Activated CD8-positive, alpha-beta memory T cell treated with anti-CD3 and anti-CD28 coated beads, Interleukin-2, amount 50 U/mL, for 48 hours (primary cell): ENCODE measurements at regions not wholly inside any gene's neighbourhood (a gene's known extent, or its start where the extent isn't known, plus 50 kb on each side); places are given as distances from the start of the nearest gene placed in this dataset.
"Not testable (repeated sequence)": the region's sequence is repeated elsewhere in the genome, so short reads cannot be mapped to it uniquely, and the experiment has no call there.

Experiments
- DNase-seq: peaks from one replicate; pipeline ENCODE4 v3.0.0-alpha.2; 2020

GRCh38 chr18:70961939-70962338, 673.1 kb downstream of the SOCS6 start:
- no peak for DNase-seq

GRCh38 chr18:70956554-70956953, 667.7 kb downstream of the SOCS6 start:
- no peak for DNase-seq

DNA sequence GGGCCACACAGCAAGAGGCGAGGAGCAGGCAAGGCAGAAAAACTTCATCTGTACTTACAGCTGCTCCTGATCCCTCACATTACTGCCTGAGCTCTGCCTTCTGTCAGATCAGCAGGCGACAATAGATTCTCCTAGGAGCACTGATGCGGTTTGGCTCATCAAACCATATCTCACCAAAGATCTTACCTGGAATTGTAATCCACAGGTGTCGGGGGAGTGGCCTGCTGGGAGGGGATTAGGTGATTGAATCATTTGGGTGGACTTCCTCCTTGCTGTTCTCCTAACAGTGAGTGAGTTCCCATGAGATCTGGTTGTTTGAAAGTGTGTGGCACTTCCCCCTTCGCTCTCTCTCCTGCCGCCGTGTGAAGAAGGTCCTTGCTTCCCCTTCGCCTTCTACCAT, 647.3 kb downstream of the SOCS6 start:
- DNase-seq = no peak

DNA sequence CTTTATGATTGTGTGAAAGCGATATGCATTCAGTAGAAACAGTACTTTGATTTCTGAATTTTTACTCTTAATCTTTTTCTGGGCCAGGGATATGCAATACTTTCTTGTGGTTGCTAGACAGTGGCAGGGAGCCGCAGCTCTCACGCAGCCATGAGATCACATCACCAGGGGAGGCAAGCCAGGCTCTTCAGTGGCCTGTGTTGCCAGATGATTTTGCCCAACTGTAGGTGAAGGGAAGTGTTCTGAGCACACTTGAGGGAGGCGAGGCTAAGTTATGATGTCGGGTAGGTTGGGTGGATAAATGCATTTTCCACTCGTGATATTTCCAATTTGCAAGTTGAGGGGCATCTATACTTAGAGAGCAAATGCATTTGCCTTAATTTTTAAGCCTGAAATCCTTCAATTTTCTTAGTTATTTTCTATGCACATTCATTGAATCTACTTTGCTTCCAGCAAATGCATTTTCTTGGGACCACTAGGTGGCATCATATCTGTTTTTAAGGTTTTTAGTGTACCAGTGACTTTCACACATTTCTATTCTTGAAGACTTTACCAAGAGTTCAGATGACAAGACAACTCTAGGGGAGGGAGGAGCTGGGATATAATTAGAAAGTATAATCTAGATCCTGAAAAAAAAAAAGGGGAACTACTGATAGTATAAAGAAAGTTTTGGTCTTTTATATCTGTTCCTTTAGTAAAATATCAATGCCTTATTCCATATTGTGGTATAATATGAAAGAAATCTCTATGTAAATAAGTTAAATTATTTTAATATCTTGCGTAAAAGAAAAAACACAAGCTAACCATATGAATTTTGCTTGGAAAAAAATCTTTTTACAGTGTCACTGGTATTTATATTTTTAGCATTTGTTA, 643.3 kb downstream of the SOCS6 start:
- no peak for DNase-seq

DNA sequence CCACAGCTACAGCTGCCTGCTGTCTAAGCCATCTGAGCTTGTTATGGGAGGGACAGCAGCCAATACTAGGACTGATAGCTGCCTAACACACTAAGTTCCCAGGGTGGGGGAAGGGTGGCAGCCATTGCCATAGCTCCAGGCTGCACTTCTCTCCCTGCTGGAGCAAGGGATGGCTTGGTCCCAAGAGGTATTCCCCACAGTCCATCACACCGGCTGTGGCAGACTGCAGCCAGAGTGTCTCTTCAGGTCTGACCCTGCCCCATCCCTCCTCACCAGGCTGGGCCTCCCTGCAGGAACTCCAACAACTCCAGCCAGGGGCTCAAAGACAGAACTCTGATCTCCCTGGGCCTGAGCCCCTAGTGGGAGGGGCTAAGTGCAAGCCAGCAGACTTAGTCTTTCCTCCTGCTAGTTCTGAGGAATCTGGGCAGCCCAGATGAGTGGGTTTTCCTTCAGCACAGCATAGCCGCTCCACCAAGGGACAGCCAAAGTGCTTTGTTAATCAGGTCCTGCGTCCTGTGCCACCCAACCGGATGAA, 632.1 kb downstream of the SOCS6 start:
- no peak for DNase-seq

GRCh38 chr18:70907673-70908072, 618.8 kb downstream of the SOCS6 start:
- no peak for DNase-seq

GRCh38 chr18:70892381-70892780, 603.5 kb downstream of the SOCS6 start:
- no peak for DNase-seq

DNA sequence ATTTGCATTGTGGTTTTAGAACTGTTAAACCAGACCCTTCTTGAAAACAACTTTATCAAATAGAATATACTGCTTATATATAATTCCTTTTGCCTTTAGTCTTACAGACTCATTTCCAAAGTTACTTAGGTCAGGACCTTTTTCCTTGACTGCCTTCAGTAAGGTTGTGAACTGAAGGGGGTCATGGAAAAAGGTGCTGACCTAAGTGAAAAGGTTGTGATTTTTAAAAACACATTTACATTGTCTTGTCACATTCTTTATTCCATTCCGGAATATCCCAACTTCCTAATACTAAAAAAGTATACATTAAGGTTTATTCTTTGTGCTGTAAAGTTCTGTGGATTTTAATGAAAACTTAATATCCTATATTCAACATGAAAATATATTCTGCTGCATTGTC, 581.4 kb downstream of the SOCS6 start:
- no peak for DNase-seq

- DNase-seq = no peak
Measured at GRCh38 chr18:70848329-70848728, 559.5 kb downstream of the SOCS6 start.

DNA sequence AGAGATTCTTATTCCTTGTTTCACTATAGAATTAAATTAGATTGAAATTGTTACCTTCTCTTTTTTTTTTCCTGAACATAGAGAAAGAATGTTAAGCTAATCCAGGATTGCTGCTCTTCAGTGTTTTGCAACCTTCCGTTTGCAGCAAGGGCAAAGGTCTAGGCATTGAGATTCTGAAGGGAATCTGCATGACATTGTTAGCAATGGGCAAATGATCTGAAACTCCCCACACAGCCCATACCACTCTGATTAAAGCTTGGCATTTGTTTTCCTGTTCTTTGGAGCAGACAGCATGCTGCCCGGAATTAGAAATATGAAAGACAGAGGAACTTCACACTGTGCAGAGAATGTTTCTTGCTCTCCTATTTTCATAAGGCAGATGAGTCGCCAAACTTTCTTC, 551.8 kb downstream of the SOCS6 start:
- no peak for DNase-seq

- no peak for DNase-seq
Measured at GRCh38 chr18:70827632-70828031, 538.8 kb downstream of the SOCS6 start.

DNA sequence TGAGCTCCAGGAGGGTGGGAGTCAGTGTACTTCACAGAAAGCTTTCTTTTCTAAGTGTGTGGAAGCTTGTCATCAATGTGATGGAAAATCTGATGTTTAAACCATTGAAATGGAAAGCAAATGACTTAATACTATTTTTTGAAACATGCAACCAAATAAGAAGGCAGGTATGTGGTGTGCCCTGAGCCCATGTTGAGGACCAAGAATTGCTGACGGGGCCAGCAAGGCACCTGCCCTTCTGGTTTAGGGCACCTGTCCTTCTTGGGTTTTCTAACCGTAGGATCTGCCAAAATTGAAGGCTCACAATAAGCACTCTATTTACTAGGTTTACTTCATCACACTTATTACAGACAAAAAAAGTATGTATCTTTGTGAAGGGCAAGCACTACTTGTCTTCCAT, 537.7 kb downstream of the SOCS6 start:
- no peak for DNase-seq

DNA sequence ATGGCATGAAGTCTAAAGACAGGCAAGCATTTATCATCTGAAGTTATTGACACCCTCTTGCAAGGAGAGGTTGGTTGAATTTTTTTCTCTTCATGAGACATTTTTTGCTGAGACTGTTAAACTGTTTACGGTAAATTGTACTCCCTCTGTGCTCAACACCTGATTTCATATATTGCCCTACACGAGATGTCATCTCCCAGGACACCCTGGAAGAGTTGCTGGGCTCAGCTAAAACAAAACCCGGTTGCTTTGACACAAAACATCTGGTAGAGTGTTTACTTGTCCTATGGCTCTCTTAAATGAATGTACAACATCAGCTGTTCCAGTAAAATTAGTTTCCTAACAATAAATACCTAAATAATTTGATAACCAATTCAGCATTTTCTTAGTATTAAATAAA, 533.8 kb downstream of the SOCS6 start:
- DNase-seq = no peak

GRCh38 chr18:70822117-70822516, 533.3 kb downstream of the SOCS6 start:
- DNase-seq = no peak

DNA sequence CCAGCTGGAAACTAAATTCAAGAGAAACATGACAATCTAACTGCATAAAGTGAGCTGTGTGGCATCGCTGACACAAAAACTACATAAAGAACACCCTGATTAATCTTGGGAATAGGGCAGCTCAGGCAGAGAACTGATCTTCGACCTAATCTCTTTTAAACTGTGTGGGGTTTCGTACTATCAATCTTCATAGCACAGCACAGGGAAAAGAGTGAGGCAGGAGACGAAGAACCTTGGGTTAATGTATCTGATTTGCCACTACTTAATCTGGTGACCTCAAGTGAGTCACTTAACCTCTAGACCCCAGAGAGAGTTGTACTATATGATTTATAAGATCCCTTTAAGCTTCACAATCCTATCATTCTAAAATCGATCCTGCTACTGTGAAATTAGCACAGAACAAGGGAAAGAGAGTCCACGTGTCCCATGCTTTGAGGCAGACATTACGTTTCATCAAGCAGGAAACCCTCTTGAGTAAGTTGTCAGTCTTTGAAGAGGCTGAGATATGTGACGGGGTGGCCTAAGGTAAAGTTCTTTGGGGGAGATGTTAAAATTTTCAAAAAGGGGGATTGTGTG, 519.7 kb downstream of the SOCS6 start:
- DNase-seq = no peak

DNA sequence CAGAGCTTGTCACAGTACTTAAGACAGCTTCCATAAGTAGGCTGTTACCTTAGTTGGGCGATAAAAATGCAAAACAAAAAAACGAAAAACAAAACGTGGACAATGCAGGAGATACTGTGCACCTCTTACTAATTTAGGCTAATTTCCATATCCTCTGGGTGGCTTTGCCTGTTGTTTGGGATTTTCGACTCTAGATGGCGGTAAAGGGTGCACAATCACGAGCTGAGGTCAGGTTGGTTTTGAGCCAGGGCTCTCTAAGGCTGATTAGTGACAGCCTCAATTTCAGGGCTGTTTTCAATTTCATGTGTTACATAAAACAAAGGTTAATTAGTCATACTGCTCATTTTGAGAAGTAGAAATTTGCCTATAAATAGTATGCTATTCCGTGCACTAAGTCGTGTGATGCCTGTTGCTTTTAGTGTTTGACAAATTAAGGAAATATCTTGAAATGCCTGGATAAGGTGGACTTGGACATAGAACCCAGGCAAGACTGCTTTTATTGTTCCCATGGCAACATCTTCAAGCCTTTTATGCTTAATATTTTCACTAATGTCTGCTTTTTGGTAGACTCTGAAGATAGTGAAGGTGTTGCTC, 493.1 kb downstream of the SOCS6 start:
- peak; percentile 71 for DNase-seq

GRCh38 chr18:70766254-70766653, 477.4 kb downstream of the SOCS6 start:
- not testable (repeated sequence) for DNase-seq

GRCh38 chr18:70762812-70763211, 474.0 kb downstream of the SOCS6 start:
- no peak for DNase-seq

GRCh38 chr18:70758780-70759179, 469.9 kb downstream of the SOCS6 start:
- DNase-seq = no peak

DNA sequence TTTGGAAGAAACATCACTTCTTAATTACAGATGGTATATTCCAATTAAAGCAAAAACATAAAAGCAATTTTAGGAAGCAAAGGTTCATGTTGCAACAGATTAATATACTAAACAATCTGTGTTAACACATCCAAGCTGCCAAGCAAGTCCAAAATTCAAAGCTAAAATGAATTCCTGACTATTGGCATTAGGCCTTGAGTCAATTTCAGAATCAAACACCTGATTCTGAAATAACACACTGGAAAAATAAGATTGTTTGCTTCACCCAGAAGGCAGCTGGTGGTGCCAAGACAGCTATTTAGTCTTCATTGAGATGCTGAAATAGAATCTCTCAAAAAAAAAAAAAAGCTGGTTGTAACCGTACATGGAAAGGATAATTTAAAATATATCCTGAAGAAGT, 465.6 kb downstream of the SOCS6 start:
- DNase-seq = no peak

- no peak for DNase-seq
Measured at GRCh38 chr18:70732916-70733315, 444.1 kb downstream of the SOCS6 start.

- no peak for DNase-seq
Measured at GRCh38 chr18:70732188-70732587, 443.3 kb downstream of the SOCS6 start.

- no peak for DNase-seq
Measured at GRCh38 chr18:70720607-70721006, 431.8 kb downstream of the SOCS6 start.

DNA sequence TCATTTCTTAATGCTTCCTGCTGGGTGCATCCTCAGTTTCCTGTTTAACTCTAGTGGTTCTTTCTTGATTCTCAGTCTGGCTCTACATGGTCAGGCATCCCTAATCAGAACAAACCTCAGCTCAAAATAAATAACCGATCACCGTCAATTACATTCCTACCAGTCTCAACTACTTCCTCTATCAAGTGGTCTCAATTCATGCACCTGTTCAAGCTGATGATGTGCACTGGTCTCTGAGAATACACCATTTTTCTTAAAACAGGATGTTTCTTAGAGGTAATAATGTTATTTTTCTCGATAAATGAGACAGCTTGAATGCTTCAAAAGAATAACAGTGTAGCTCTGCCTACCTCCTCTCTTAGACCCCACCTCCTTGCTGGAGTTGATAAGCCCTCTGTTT, 420.9 kb downstream of the SOCS6 start:
- DNase-seq = no peak
